ENCODE measurements at regions not wholly inside any gene's neighbourhood (a gene's known extent, or its start where the extent isn't known, plus 50 kb on each side); places are given as distances from the start of the nearest gene placed in this dataset.
A peak's percentile ranks its signal among the peaks of the same experiment; 100 is the strongest.

DNA sequence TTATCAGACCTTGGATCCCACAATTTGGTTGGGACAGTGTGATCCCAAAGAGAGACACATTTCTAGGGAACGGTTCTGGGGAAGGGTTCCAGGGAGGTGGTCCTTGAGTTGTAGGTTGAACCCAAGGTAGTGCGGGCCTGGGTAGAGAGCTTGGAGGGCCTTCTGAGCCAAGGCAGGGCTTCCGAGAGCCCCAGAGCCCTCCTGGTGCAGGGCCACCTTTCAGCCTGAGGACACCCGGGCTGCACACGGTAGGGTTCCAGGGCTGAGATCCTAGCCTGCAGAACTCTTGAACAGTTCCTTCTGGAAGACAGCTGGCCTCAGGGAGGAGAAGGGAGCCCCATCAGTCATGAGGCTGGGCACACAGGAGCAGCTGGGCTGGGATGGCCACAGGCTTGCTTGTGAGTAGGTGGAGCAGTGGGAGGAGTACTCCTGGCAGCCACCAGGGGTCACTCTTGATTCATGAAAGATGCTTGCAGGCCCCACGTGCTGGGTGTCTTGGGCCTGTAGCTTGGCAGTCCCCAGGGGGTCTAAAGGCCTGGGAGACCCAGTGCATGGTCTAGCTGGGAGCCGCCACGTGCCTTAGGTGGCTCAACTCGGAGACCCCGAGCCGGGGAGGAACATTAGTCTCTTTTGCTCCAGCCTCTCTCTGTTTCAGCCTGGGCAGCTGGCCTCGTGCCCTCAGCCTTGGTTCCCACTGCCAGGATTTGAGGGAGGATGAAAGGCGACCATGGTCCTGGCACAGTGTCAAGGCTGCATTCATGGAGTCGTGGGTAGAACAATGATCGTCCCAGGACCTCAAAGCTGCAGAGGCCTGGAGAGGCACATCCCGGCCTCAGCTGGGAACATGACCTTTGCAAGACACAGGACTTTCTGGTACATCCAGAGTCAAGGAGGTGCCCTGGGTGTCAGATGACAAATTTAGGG, 381.6 kb downstream of the TYW1 start:
- no peak overlapping the region for H3K9ac ChIP-seq (ENCODE audit: low read depth, low read length)
- H3K9me3 ChIP-seq (ENCODE audit: insufficient read depth, low read length, severe bottlenecking) = no peaks in the 10 kb centered on the region
- no peak overlapping the region for H2AFZ ChIP-seq (ENCODE audit: low read depth, low read length)
- TF ChIP-seq EZH2 (IDR thresholded peaks at IDR 0.05; ENCODE audit: borderline replicate concordance, low read depth, low read length, severe bottlenecking) (no peak), CTCF (IDR thresholded peaks at IDR 0.05; ENCODE audit: borderline replicate concordance, extremely low read depth, low read length, poor library complexity, severe bottlenecking) (peak; percentile 94)
- no peaks in the 10 kb centered on the region for H3K4me1 ChIP-seq (ENCODE audit: insufficient read depth, low read length)
- ATAC-seq (ENCODE audit: insufficient read depth, low read depth) (peak; percentile 99), DNase-seq (peak; percentile 75)
- no peaks in the 10 kb centered on the region for H3K36me3 ChIP-seq (ENCODE audit: insufficient read depth, low read length)
- H3K4me3 ChIP-seq (ENCODE audit: low read depth in 1 of 2, low read length in 2 of 2) = no peak overlapping the region
- H4K20me1 ChIP-seq (ENCODE audit: insufficient read depth, low read length) = peaks cover 3% of the 10 kb centered on the region; the same call in 1 of the 2 replicates
- no peaks in the 10 kb centered on the region for H3K27me3 ChIP-seq (ENCODE audit: insufficient read depth, low read length, poor library complexity)
- H3K4me2 ChIP-seq (ENCODE audit: insufficient read depth, low read length) = no peak overlapping the region
- no peak overlapping the region for H3K27ac ChIP-seq (ENCODE audit: low read length)
- no peaks in the 10 kb centered on the region for H3K79me2 ChIP-seq (ENCODE audit: insufficient read depth, low read length)

- no peaks in the 10 kb centered on the region for H3K27me3 ChIP-seq (ENCODE audit: insufficient read depth, low read length, poor library complexity)
Measured at GRCh38 chr7:67380326-67380725, 383.7 kb downstream of the TYW1 start.

GRCh38 chr7:67380858-67381257, 384.2 kb downstream of the TYW1 start:
- no peak for TF ChIP-seq CTCF (IDR thresholded peaks at IDR 0.05; ENCODE audit: borderline replicate concordance, extremely low read depth, low read length, poor library complexity, severe bottlenecking)
- TF ChIP-seq EZH2 (IDR thresholded peaks at IDR 0.05; ENCODE audit: borderline replicate concordance, low read depth, low read length, severe bottlenecking) = no peak
- H3K4me3 ChIP-seq (ENCODE audit: low read depth in 1 of 2, low read length in 2 of 2) = no peak overlapping the region
- DNase-seq = no peak
- H3K9ac ChIP-seq (ENCODE audit: low read depth, low read length) = no peak overlapping the region
- no peak for ATAC-seq (ENCODE audit: insufficient read depth, low read depth)
- no peaks in the 10 kb centered on the region for H3K79me2 ChIP-seq (ENCODE audit: insufficient read depth, low read length)
- no peak overlapping the region for H3K27ac ChIP-seq (ENCODE audit: low read length)
- no peaks in the 10 kb centered on the region for H3K4me1 ChIP-seq (ENCODE audit: insufficient read depth, low read length)
- no peak overlapping the region for H3K4me2 ChIP-seq (ENCODE audit: insufficient read depth, low read length)
- H3K27me3 ChIP-seq (ENCODE audit: insufficient read depth, low read length, poor library complexity) = no peaks in the 10 kb centered on the region
- no peak overlapping the region for H2AFZ ChIP-seq (ENCODE audit: low read depth, low read length)
- H3K9me3 ChIP-seq (ENCODE audit: insufficient read depth, low read length, severe bottlenecking) = no peaks in the 10 kb centered on the region
- peaks cover 3% of the 10 kb centered on the region; the same call in 1 of the 2 replicates for H4K20me1 ChIP-seq (ENCODE audit: insufficient read depth, low read length)
- H3K36me3 ChIP-seq (ENCODE audit: insufficient read depth, low read length) = no peaks in the 10 kb centered on the region

More at GRCh38 chr7:67380326-67380725, 383.7 kb downstream of the TYW1 start:
- Histone ChIP-seq H4K20me1 (ENCODE audit: insufficient read depth, low read length) (peaks cover 3% of the 10 kb centered on the region; the same call in 1 of the 2 replicates), H2AFZ (ENCODE audit: low read depth, low read length) (no peak overlapping the region), H3K79me2 (ENCODE audit: insufficient read depth, low read length) (no peaks in the 10 kb centered on the region), H3K9me3 (ENCODE audit: insufficient read depth, low read length, severe bottlenecking) (no peaks in the 10 kb centered on the region), H3K27ac (ENCODE audit: low read length) (no peak overlapping the region), H3K36me3 (ENCODE audit: insufficient read depth, low read length) (no peaks in the 10 kb centered on the region), H3K4me3 (ENCODE audit: low read depth in 1 of 2, low read length in 2 of 2) (no peak overlapping the region), H3K4me1 (ENCODE audit: insufficient read depth, low read length) (no peaks in the 10 kb centered on the region), H3K4me2 (ENCODE audit: insufficient read depth, low read length) (no peak overlapping the region), H3K9ac (ENCODE audit: low read depth, low read length) (no peak overlapping the region)
- DNase-seq (no peak), ATAC-seq (ENCODE audit: insufficient read depth, low read depth) (no peak)
- TF ChIP-seq EZH2 (IDR thresholded peaks at IDR 0.05; ENCODE audit: borderline replicate concordance, low read depth, low read length, severe bottlenecking) (no peak), CTCF (IDR thresholded peaks at IDR 0.05; ENCODE audit: borderline replicate concordance, extremely low read depth, low read length, poor library complexity, severe bottlenecking) (no peak)

Measured in DND-41 (cell line).